ENCODE measurements at regions not wholly inside any gene's neighbourhood (a gene's known extent, or its start where the extent isn't known, plus 50 kb on each side); places are given as distances from the start of the nearest gene placed in this dataset.

DNA sequence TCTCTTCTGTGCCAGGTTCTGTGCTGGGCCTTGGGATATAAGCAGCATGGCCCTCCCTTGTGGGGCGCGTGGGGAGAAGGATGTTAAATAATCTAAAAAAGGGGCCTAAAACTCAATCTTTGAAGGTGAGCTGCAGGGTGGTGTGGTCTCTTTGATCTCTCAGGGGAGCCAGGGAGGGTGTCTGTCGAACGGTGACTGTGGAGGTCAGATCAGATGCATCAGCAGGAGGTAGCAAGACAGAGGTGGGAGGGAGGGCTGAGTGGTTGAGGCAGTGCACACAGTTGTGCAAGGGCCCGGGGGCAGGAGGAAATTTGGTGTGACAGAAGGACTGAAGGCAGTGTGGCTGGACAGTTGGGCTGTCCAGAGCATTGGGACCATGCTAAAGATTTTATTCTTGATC, 287.3 kb downstream of the BMP7 start:
- TF ChIP-seq FOXK2 (IDR thresholded peaks at IDR 0.05) (no peak), CTBP1 (IDR thresholded peaks at IDR 0.05; ENCODE audit: borderline replicate concordance) (no peak), TARDBP (IDR thresholded peaks at IDR 0.05) (no peak), ZNF384 (IDR thresholded peaks at IDR 0.05) (no peak), SUZ12 (IDR thresholded peaks at IDR 0.05) (no peak), ELF4 (IDR thresholded peaks at IDR 0.05) (no peak), SP1 (IDR thresholded peaks at IDR 0.05) (no peak), ARNT (IDR thresholded peaks at IDR 0.05) (no peak), NFRKB (IDR thresholded peaks at IDR 0.05) (no peak)

All from HEK293T (cell line).